IPS DF 6.9 (cell line): ENCODE measurements at regions not wholly inside any gene's neighbourhood (a gene's known extent, or its start where the extent isn't known, plus 50 kb on each side); places are given as distances from the start of the nearest gene placed in this dataset.

Experiments used
- DNase-seq: peaks from one replicate; pipeline ENCODE4 v3.0.0-alpha.2; 2013; ENCODE audit warnings: low read depth, low spot score
- H3K27ac ChIP-seq: one replicate; pipeline ENCODE4 v1.5.1; 2013; ENCODE audit warnings: low read length, control low read depth
- H3K27me3 ChIP-seq: 2 replicates; pipeline ENCODE4 v1.6.1; 2013; ENCODE audit warnings: mild to moderate bottlenecking, low read length; ENCODE audit not compliant: control insufficient read depth, insufficient read depth
- H3K36me3 ChIP-seq: 2 replicates; pipeline ENCODE4 v1.6.1; 2013; ENCODE audit warnings: low read length; ENCODE audit not compliant: control insufficient read depth, insufficient read depth
- H3K4me1 ChIP-seq: 2 replicates; pipeline ENCODE4 v1.6.1; 2013; ENCODE audit warnings: low read length; ENCODE audit not compliant: control insufficient read depth, insufficient read depth
- H3K4me3 ChIP-seq: 2 replicates; pipeline ENCODE4 v1.5.1; 2013; ENCODE audit warnings: mild to moderate bottlenecking, low read length
- H3K9me3 ChIP-seq: 2 replicates; pipeline ENCODE4 v1.6.1; 2013; ENCODE audit warnings: low read length, inconsistent platforms; ENCODE audit not compliant: control insufficient read depth, insufficient read depth
- WGBS: extraction: QIAGEN DNeasy Blood & Tissue Kit; methylation state at CpG from one replicate; pipeline ENCODE4 v1.1.7; 2013; ENCODE audit warnings: mixed read lengths, missing lambda C conversion rate; ENCODE audit not compliant: insufficient read length, insufficient coverage; 5-methylcytosine and 5-hydroxymethylcytosine counted together

GRCh38 chr19:30083125-30083681, 141.2 kb downstream of the URI1 start:
- Histone ChIP-seq H3K4me3 (no peak overlapping the region), H3K27ac (no peak overlapping the region), H3K4me1 (no peaks in the 10 kb centered on the region), H3K27me3 (no peaks in the 10 kb centered on the region), H3K9me3 (no peaks in the 10 kb centered on the region), H3K36me3 (no peaks in the 10 kb centered on the region)
- no CpG with 5 or more reads among the region's 17 CpGs for WGBS
- DNase-seq = no peak

GRCh38 chr19:30083701-30084156, 141.7 kb downstream of the URI1 start:
- Histone ChIP-seq H3K4me1 (no peaks in the 10 kb centered on the region), H3K36me3 (no peaks in the 10 kb centered on the region), H3K9me3 (no peaks in the 10 kb centered on the region), H3K27ac (no peak overlapping the region), H3K27me3 (no peaks in the 10 kb centered on the region), H3K4me3 (no peak overlapping the region)
- WGBS = 100% methylated on average over 2 of the region's 12 CpGs
- no peak for DNase-seq

- no peak overlapping the region for H3K27ac ChIP-seq
- H3K4me1 ChIP-seq = no peaks in the 10 kb centered on the region
- no peaks in the 10 kb centered on the region for H3K36me3 ChIP-seq
- H3K9me3 ChIP-seq = no peaks in the 10 kb centered on the region
- H3K4me3 ChIP-seq = no peak overlapping the region
- no peak for DNase-seq
- no peaks in the 10 kb centered on the region for H3K27me3 ChIP-seq
- no CpG with 5 or more reads among the region's 12 CpGs for WGBS
Measured at GRCh38 chr19:30084390-30084819, 142.4 kb downstream of the URI1 start.

GRCh38 chr19:30085394-30085793, 143.4 kb downstream of the URI1 start:
- Histone ChIP-seq H3K4me1 (no peaks in the 10 kb centered on the region), H3K27me3 (no peaks in the 10 kb centered on the region), H3K27ac (no peak overlapping the region), H3K4me3 (no peak overlapping the region), H3K9me3 (no peaks in the 10 kb centered on the region), H3K36me3 (no peaks in the 10 kb centered on the region)
- no peak for DNase-seq
- no CpG with 5 or more reads among the region's 10 CpGs for WGBS

- H3K27me3 ChIP-seq = no peaks in the 10 kb centered on the region
- no peaks in the 10 kb centered on the region for H3K36me3 ChIP-seq
- H3K27ac ChIP-seq = no peak overlapping the region
- no peaks in the 10 kb centered on the region for H3K4me1 ChIP-seq
- WGBS = 100% methylated on average over 1 of the region's 5 CpGs
- H3K4me3 ChIP-seq = no peak overlapping the region
- no peak for DNase-seq
- H3K9me3 ChIP-seq = no peaks in the 10 kb centered on the region
Measured at GRCh38 chr19:30086220-30086619, 144.2 kb downstream of the URI1 start.

- no CpG with 5 or more reads among the region's 10 CpGs for WGBS
Measured at GRCh38 chr19:30086916-30087315, 144.9 kb downstream of the URI1 start.

GRCh38 chr19:30087381-30088138, 145.5 kb downstream of the URI1 start:
- no peak overlapping the region for H3K27ac ChIP-seq
- H3K4me1 ChIP-seq = no peaks in the 10 kb centered on the region
- no peak overlapping the region for H3K4me3 ChIP-seq
- H3K9me3 ChIP-seq = no peaks in the 10 kb centered on the region
- H3K36me3 ChIP-seq = no peaks in the 10 kb centered on the region
- DNase-seq = no peak
- no peaks in the 10 kb centered on the region for H3K27me3 ChIP-seq
- no CpG with 5 or more reads among the region's 11 CpGs for WGBS

More at GRCh38 chr19:30086916-30087315, 144.9 kb downstream of the URI1 start:
- no peaks in the 10 kb centered on the region for H3K4me1 ChIP-seq
- H3K36me3 ChIP-seq = no peaks in the 10 kb centered on the region
- H3K9me3 ChIP-seq = no peaks in the 10 kb centered on the region
- H3K27me3 ChIP-seq = no peaks in the 10 kb centered on the region
- H3K27ac ChIP-seq = no peak overlapping the region
- H3K4me3 ChIP-seq = no peak overlapping the region
- no peak for DNase-seq

- Histone ChIP-seq H3K27me3 (no peaks in the 10 kb centered on the region), H3K4me1 (no peaks in the 10 kb centered on the region), H3K4me3 (no peak overlapping the region), H3K36me3 (no peaks in the 10 kb centered on the region), H3K9me3 (no peaks in the 10 kb centered on the region), H3K27ac (no peak overlapping the region)
- WGBS = no CpG with 5 or more reads among the region's 7 CpGs
- DNase-seq = no peak
Measured at GRCh38 chr19:30088567-30088966, 146.5 kb downstream of the URI1 start.

- Histone ChIP-seq H3K27me3 (no peaks in the 10 kb centered on the region), H3K4me3 (no peak overlapping the region), H3K27ac (no peak overlapping the region), H3K4me1 (no peaks in the 10 kb centered on the region), H3K36me3 (no peaks in the 10 kb centered on the region), H3K9me3 (no peaks in the 10 kb centered on the region)
- WGBS = no CpG with 5 or more reads among the region's 20 CpGs
- no peak for DNase-seq
Measured at GRCh38 chr19:30089086-30089665, 147.1 kb downstream of the URI1 start.

GRCh38 chr19:30090476-30090875, 148.4 kb downstream of the URI1 start:
- H3K4me3 ChIP-seq = no peak overlapping the region
- H3K27me3 ChIP-seq = no peaks in the 10 kb centered on the region
- no peak for DNase-seq
- H3K4me1 ChIP-seq = no peaks in the 10 kb centered on the region
- no peaks in the 10 kb centered on the region for H3K9me3 ChIP-seq
- no peaks in the 10 kb centered on the region for H3K36me3 ChIP-seq
- no peak overlapping the region for H3K27ac ChIP-seq
- no CpG with 5 or more reads among the region's 6 CpGs for WGBS
